Skin of body (tissue), 1 donor: ENCODE measurements at regions not wholly inside any gene's neighbourhood (a gene's known extent, or its start where the extent isn't known, plus 50 kb on each side); places are given as distances from the start of the nearest gene placed in this dataset.

Experiments used
- DNase-seq: peaks from one replicate; lab custom pipeline; 2025; lab: John Stamatoyannopoulos, UW

- DNase-seq, result no peak
Observed at GRCh38 chr2:81282151-81282769, 977.7 kb upstream of the LRRTM1 start.

GRCh38 chr2:81276595-81276994, 972.0 kb upstream of the LRRTM1 start:
- no peak for DNase-seq

- DNase-seq, result no peak
Observed at GRCh38 chr2:81266106-81266505, 961.6 kb upstream of the LRRTM1 start.

- DNase-seq, result no peak
Observed at GRCh38 chr2:81263989-81264388, 959.4 kb upstream of the LRRTM1 start.

GRCh38 chr2:81260320-81260719, 955.8 kb upstream of the LRRTM1 start:
- no peak for DNase-seq

GRCh38 chr2:81250270-81250669, 945.7 kb upstream of the LRRTM1 start:
- no peak for DNase-seq

GRCh38 chr2:81249152-81249551, 944.6 kb upstream of the LRRTM1 start:
- DNase-seq, result no peak

- DNase-seq, result no peak
Observed at GRCh38 chr2:81247648-81248047, 943.1 kb upstream of the LRRTM1 start.

- no peak for DNase-seq
Observed at GRCh38 chr2:81242501-81242900, 937.9 kb upstream of the LRRTM1 start.

GRCh38 chr2:81238462-81238861, 933.9 kb upstream of the LRRTM1 start:
- no peak for DNase-seq

- DNase-seq, result no peak
Observed at GRCh38 chr2:81235601-81236000, 931.0 kb upstream of the LRRTM1 start.

GRCh38 chr2:81234711-81235110, 930.2 kb upstream of the LRRTM1 start:
- no peak for DNase-seq

GRCh38 chr2:81225756-81226155, 921.2 kb upstream of the LRRTM1 start:
- DNase-seq, result no peak

GRCh38 chr2:81213598-81213997, 909.0 kb upstream of the LRRTM1 start:
- no peak for DNase-seq

- DNase-seq, result no peak
Observed at GRCh38 chr2:81206216-81206615, 901.7 kb upstream of the LRRTM1 start.

- no peak for DNase-seq
Observed at GRCh38 chr2:81196933-81197628, 892.5 kb upstream of the LRRTM1 start.

GRCh38 chr2:81196383-81196851, 891.9 kb upstream of the LRRTM1 start:
- DNase-seq, result no peak

- no peak for DNase-seq
Observed at GRCh38 chr2:81195774-81196382, 891.3 kb upstream of the LRRTM1 start.

- no peak for DNase-seq
Observed at GRCh38 chr2:81195017-81195773, 890.6 kb upstream of the LRRTM1 start.

GRCh38 chr2:81194581-81194980, 890.0 kb upstream of the LRRTM1 start:
- no peak for DNase-seq

- DNase-seq, result no peak
Observed at GRCh38 chr2:81194176-81194575, 889.6 kb upstream of the LRRTM1 start.

- DNase-seq, result no peak
Observed at GRCh38 chr2:81181845-81182244, 877.3 kb upstream of the LRRTM1 start.
